WTC11 (cell line): ENCODE measurements at regions not wholly inside any gene's neighbourhood (a gene's known extent, or its start where the extent isn't known, plus 50 kb on each side); places are given as distances from the start of the nearest gene placed in this dataset.

ENCODE experiments used
- ATAC-seq: fragments of 200-7000 bp; cut with Tn5 transposase; 2 replicates; pipeline ENCODE4 v1.10.0; 2021; ENCODE audit warnings: mild to moderate bottlenecking, moderate library complexity
- CTCF ChIA-PET: fragments of 300-600 bp; sonication (Branson Sonifier 250); formaldehyde crosslinking; loops from one replicate; lab custom pipeline; 2021; ENCODE audit warnings: antibody characterized with exemption; lab: Charles Lee
- POLR2A ChIA-PET: fragments of 350-600 bp; sonication (Branson Sonifier 250); formaldehyde crosslinking; loops from one replicate; lab custom pipeline; 2021; ENCODE audit warnings: antibody characterized with exemption; lab: Charles Lee
- DNase-seq: peaks from one replicate; pipeline ENCODE4 v3.0.0; 2021; ENCODE audit warnings: low spot score
- H3K27ac Mint-ChIP-seq: 2 replicates; pipeline ENCODE4 v1.8.0; 2021; ENCODE audit warnings: mixed read lengths
- H3K27me3 Mint-ChIP-seq: 2 replicates; pipeline ENCODE4 v1.8.0; 2021; ENCODE audit warnings: low read depth, mild to moderate bottlenecking, moderate library complexity, mixed read lengths
- H3K36me3 Mint-ChIP-seq: 2 replicates; pipeline ENCODE4 v1.8.0; 2021; ENCODE audit warnings: mixed read lengths
- H3K4me1 Mint-ChIP-seq: 2 replicates; pipeline ENCODE4 v1.8.0; 2022; ENCODE audit warnings: mixed read lengths
- H3K4me3 Mint-ChIP-seq: 2 replicates; pipeline ENCODE4 v1.8.0; 2021; ENCODE audit warnings: mild to moderate bottlenecking, moderate library complexity, mixed read lengths
- H3K9me3 Mint-ChIP-seq: 2 replicates; pipeline ENCODE4 v1.8.0; 2021; ENCODE audit warnings: mixed read lengths
- AR ChIP-seq: fragments of 250-450 bp; sonication (Bioruptor Pico); IDR thresholded peaks from 2 replicates; pipeline ENCODE4 v1.9.0; 2021; ENCODE audit warnings: mild to moderate bottlenecking
- E2F1 ChIP-seq: sonication (generic); formaldehyde crosslinking; IDR thresholded peaks from 2 replicates; pipeline ENCODE4 v1.8.0; 2022; ENCODE audit warnings: mild to moderate bottlenecking, missing genetic modification reagents
- E2F4 ChIP-seq: sonication (generic); formaldehyde crosslinking; IDR thresholded peaks from 2 replicates; pipeline ENCODE4 v1.8.1; 2022; ENCODE audit warnings: low read depth, mild to moderate bottlenecking, moderate library complexity, missing genetic modification reagents, borderline replicate concordance
- ERG ChIP-seq: fragments of 250-450 bp; sonication (Bioruptor Pico); IDR thresholded peaks from 2 replicates; pipeline ENCODE4 v1.8.0; 2021; ENCODE audit warnings: mild to moderate bottlenecking
- ETV6 ChIP-seq: sonication (generic); formaldehyde crosslinking; IDR thresholded peaks from 2 replicates; pipeline ENCODE4 v1.8.1; 2022; ENCODE audit warnings: mild to moderate bottlenecking, missing genetic modification reagents
- JAZF1 ChIP-seq: fragments of 250-450 bp; sonication (Bioruptor Pico); IDR thresholded peaks from 2 replicates; pipeline ENCODE4 v1.9.0; 2021; ENCODE audit warnings: moderate library complexity, mild to moderate bottlenecking, inconsistent platforms
- NR2C2 ChIP-seq: sonication (generic); formaldehyde crosslinking; IDR thresholded peaks from 2 replicates; pipeline ENCODE4 v1.8.0; 2022; ENCODE audit warnings: mild to moderate bottlenecking, missing genetic modification reagents
- SOX15 ChIP-seq: fragments of 250-450 bp; sonication (Bioruptor Pico); IDR thresholded peaks from 2 replicates; pipeline ENCODE4 v1.9.0; 2021; ENCODE audit warnings: mild to moderate bottlenecking
- TP53 ChIP-seq: sonication (generic); formaldehyde crosslinking; IDR thresholded peaks from 2 replicates; pipeline ENCODE4 v1.8.1; 2023; ENCODE audit warnings: mild to moderate bottlenecking, missing genetic modification reagents
- ZBTB43 ChIP-seq: sonication (generic); formaldehyde crosslinking; IDR thresholded peaks from 2 replicates; pipeline ENCODE4 v1.8.1; 2023; ENCODE audit warnings: mild to moderate bottlenecking, missing genetic modification reagents
- ZNF396 ChIP-seq: fragments of 250-450 bp; sonication (Bioruptor Pico); IDR thresholded peaks from 2 replicates; pipeline ENCODE4 v1.8.0; 2021; ENCODE audit warnings: mild to moderate bottlenecking, moderate library complexity, borderline replicate concordance

- TF ChIP-seq AR (CRISPR knock-in tag): no peak
- TF ChIP-seq E2F1 (CRISPR knock-in tag): no peak
Measured at GRCh38 chr2:150259746-150260145, 227.7 kb downstream of the RND3 start (continued).

- H3K4me3 Mint-ChIP-seq: no peak overlapping the region
- no peak for ATAC-seq
Measured at GRCh38 chr2:150258781-150259307, 228.6 kb downstream of the RND3 start.

GRCh38 chr2:150256736-150257135 lies 230.7 kb downstream of the RND3 start:
- Mint-ChIP-seq H3K27ac (no peak overlapping the region), H3K9me3 (peaks cover 7% of the 10 kb centered on the region; the same call in 1 of the 2 replicates), H3K4me3 (no peak overlapping the region), H3K27me3 (no peaks in the 10 kb centered on the region), H3K36me3 (peaks cover 4% of the 10 kb centered on the region)
- ATAC-seq (no peak), DNase-seq (no peak)
- CTCF ChIA-PET: no interaction called here
- POLR2A ChIA-PET: no interaction called here
- TF ChIP-seq TP53 (CRISPR knock-in tag) (no peak), NR2C2 (CRISPR knock-in tag) (no peak), ZBTB43 (CRISPR knock-in tag) (no peak), SOX15 (CRISPR knock-in tag) (no peak), JAZF1 (CRISPR knock-in tag) (no peak), ERG (CRISPR knock-in tag) (no peak), E2F4 (CRISPR knock-in tag) (no peak)
- TF ChIP-seq, all 79 proteins: peak for 0
- peaks cover 29% of the 10 kb centered on the region for H3K4me1 Mint-ChIP-seq

More at GRCh38 chr2:150258781-150259307, 228.6 kb downstream of the RND3 start:
- POLR2A ChIA-PET: no interaction called here
- CTCF ChIA-PET: no interaction called here
- Mint-ChIP-seq H3K4me1 (peaks cover 38% of the 10 kb centered on the region), H3K27me3 (no peaks in the 10 kb centered on the region), H3K9me3 (peaks cover 16% of the 10 kb centered on the region), H3K36me3 (peaks cover 7% of the 10 kb centered on the region), H3K27ac (no peak overlapping the region; the same call in 1 of the 2 replicates)
- no peak for DNase-seq
- TF ChIP-seq ETV6: no peak

- Mint-ChIP-seq H3K4me3 (no peak overlapping the region), H3K36me3 (no peaks in the 10 kb centered on the region), H3K27ac (no peak overlapping the region), H3K9me3 (0 out of 2 replicates have a peak, but pooled peaks cover 4% of the 10 kb centered on the region), H3K4me1 (peaks cover 20% of the 10 kb centered on the region), H3K27me3 (no peaks in the 10 kb centered on the region)
- TF ChIP-seq ZNF396 (CRISPR knock-in tag): no peak
- ChIA-PET CTCF (no interaction called here), POLR2A (no interaction called here)
- ATAC-seq (no peak), DNase-seq (no peak)
Measured at GRCh38 chr2:150255528-150255927, 231.9 kb downstream of the RND3 start.
